ENCODE measurements at regions not wholly inside any gene's neighbourhood (a gene's known extent, or its start where the extent isn't known, plus 50 kb on each side); places are given as distances from the start of the nearest gene placed in this dataset.

DNA sequence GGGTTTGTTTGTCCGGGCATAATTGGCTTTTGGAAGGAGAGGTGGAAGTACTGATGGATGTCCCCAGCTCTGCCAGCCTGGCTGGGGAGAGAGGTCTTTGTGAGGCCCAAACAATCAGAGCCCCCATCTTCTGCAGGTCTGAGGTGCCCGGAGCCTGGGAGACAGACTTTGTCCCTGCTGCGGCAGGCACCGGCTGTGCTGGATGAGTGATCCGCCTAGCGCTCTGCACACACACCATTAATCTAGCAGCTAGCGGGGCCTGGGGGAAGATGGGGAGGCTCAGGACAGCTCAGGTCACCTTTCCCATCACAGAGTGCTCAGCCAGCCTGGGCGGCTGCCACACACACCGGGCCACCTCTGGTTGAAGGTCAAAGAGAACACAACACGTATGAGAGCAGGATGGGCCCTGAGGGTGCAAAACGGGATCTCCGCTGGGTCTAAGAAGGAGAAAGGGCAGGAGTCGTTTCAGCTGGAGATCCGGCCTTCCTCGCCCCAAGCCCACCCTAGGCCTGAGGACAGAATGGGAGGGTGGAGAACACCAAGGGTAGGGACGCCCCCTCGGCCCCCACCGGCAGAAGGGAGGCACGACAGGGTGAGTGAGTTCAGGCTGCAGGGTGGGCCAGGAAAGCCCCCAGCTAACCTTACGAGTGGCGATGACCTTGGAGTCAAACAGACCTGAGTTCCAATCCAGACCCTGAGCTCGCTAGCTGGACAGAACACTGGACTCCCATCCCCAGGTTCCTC, 341.8 kb downstream of the NPHP4 start:
- Mint-ChIP-seq H3K36me3 (ENCODE audit: low read depth) (no peaks in the 10 kb centered on the region), H3K27ac (no peak overlapping the region), H3K9me3 (no peaks in the 10 kb centered on the region), H3K4me3 (no peak overlapping the region), H3K27me3 (peaks cover 39% of the 10 kb centered on the region), H3K4me1 (ENCODE audit: low read depth) (peaks cover 2% of the 10 kb centered on the region)
- no peak for DNase-seq

DNA sequence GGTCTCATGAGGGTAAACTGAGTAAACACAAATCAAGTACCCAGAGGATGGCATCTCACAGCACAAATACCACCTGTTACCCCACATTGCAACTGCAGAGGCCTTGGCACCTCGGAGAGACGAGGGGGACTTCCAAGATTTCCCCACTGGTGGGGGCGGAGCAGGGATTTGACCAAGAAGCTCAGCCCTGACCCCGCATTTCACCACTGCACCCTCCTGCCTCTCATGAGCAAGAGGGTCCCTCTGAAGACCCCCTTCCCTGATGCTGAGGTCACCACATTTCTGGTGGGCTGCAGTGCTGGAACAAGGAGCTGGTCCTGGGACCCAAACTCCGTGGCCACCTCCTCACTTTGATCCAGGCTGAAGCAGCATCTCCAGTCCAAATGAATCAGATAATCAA, 342.4 kb downstream of the NPHP4 start:
- no peak for DNase-seq
- Mint-ChIP-seq H3K27ac (no peak overlapping the region), H3K4me3 (no peak overlapping the region), H3K9me3 (no peaks in the 10 kb centered on the region), H3K4me1 (ENCODE audit: low read depth) (peaks cover 2% of the 10 kb centered on the region), H3K27me3 (peaks cover 39% of the 10 kb centered on the region), H3K36me3 (ENCODE audit: low read depth) (no peaks in the 10 kb centered on the region)

DNA sequence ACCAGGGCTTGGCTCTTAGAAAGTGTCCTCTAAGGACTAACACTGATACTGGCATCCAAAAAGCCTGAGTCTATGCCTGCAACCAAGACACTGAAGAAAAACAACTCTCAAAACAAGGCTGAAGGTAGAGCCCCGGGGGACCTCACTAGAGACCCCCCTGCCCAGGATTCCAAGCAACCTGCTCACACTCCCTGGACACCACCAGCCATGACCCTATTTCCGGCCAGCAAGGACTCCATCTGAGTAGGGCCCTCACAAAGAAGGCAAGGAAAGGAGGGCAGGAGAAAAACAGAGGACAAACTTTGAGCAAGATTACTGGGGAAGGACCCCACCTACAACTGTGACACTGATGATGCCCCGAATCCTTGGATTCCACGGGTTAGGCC, 343.1 kb downstream of the NPHP4 start:
- no peaks in the 10 kb centered on the region for H3K36me3 Mint-ChIP-seq (ENCODE audit: low read depth)
- no peak for DNase-seq
- no peaks in the 10 kb centered on the region for H3K9me3 Mint-ChIP-seq
- H3K27me3 Mint-ChIP-seq: peaks cover 39% of the 10 kb centered on the region
- H3K27ac Mint-ChIP-seq: no peak overlapping the region
- H3K4me1 Mint-ChIP-seq (ENCODE audit: low read depth): peaks cover 2% of the 10 kb centered on the region
- H3K4me3 Mint-ChIP-seq: no peak overlapping the region

DNA sequence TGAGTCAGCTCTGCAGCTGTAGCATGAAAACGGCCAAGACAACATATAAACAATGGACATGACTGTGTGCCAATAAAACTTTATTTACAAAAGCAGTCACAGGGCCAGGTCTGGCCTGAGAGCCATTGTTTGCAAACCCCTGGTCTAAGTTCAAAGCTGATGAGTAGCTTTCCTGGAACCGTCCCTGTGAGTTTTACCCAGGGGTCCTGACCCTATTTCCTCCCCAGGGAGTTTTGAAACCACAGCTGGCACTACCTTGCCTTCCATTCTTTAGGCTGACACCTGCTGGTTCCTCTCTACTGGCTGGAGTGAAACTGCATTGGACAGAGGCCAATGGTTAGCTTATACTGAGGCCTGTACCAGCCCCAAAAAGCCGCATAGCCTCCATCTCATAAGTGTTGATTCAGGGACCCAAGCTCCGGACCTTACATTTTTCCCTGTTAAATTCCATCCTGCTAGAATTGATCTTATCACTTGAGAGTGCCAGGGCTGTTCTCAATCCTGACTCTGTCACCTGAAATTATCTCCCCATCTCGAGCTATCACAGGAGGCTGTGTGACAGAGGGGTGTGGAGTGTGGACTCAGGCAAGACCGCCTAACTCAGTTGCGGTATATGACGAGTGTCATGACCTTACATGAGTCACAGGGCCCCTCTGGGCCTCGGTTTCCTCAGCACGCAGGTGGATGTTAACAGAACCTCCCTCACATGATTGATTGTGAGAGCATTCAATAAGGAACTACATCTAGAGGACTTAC, 343.6 kb downstream of the NPHP4 start:
- Mint-ChIP-seq H3K36me3 (ENCODE audit: low read depth) (no peaks in the 10 kb centered on the region), H3K4me1 (ENCODE audit: low read depth) (peaks cover 2% of the 10 kb centered on the region), H3K27me3 (peaks cover 39% of the 10 kb centered on the region), H3K27ac (no peak overlapping the region), H3K4me3 (no peak overlapping the region), H3K9me3 (no peaks in the 10 kb centered on the region)
- DNase-seq: no peak

DNA sequence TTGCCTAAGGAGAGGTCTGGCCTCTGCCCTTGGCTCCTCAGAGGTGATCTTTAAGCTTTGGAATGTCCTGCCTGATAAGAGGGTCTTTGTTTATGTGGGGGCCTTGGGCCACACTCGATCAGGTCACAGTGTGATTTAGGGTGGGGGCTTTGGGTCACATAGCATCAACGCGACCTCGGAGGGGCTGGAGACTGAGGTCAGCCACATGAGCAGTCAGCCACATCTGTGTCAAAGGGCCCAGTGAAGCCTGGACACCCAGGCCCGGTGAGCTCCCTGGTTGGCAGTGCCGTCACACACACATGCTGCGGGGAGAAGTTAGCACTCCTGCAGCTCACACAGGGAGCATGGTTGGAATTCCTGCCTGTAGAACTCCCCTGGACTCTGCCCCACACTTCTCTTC, 345.0 kb downstream of the NPHP4 start:
- Mint-ChIP-seq H3K27ac (no peak overlapping the region), H3K4me3 (no peak overlapping the region), H3K9me3 (no peaks in the 10 kb centered on the region), H3K4me1 (ENCODE audit: low read depth) (no peaks in the 10 kb centered on the region), H3K36me3 (ENCODE audit: low read depth) (no peaks in the 10 kb centered on the region), H3K27me3 (peaks cover 34% of the 10 kb centered on the region)
- DNase-seq: no peak

DNA sequence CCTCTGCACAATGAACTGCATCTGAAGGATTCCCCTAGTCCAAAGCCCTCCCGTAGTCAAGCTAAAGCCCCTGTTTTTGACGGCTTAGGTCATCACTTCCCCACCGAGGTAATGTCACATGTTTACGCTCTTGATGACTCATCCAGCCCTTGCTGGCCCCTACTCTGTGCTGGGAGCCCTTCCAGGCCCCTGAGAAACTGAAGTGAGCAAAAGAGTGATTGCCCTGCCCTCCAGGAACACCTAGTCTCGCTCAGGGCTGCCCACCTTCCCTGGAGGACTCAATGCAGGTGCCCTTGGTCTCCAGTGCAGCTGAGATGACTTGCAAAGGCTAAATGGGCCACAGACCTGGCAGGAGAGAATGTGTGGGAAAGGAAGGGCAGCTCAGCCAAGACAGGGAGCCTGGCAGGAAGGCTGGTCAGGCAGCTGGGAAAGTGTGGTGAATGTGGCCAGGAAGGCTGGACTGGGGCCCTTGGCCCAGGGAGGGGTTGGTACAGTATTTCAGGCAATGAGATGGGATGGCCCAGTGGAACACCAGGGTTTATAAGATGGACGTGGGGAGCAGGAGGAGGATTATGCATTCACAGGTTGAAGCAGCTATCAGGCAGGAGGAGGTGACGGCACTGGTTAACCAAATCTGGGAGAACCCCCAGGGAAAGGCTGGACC, 345.6 kb downstream of the NPHP4 start:
- DNase-seq: no peak
- no peaks in the 10 kb centered on the region for H3K4me1 Mint-ChIP-seq (ENCODE audit: low read depth)
- H3K9me3 Mint-ChIP-seq: no peaks in the 10 kb centered on the region
- H3K4me3 Mint-ChIP-seq: no peak overlapping the region
- no peak overlapping the region for H3K27ac Mint-ChIP-seq
- no peaks in the 10 kb centered on the region for H3K36me3 Mint-ChIP-seq (ENCODE audit: low read depth)
- H3K27me3 Mint-ChIP-seq: peaks cover 32% of the 10 kb centered on the region

DNA sequence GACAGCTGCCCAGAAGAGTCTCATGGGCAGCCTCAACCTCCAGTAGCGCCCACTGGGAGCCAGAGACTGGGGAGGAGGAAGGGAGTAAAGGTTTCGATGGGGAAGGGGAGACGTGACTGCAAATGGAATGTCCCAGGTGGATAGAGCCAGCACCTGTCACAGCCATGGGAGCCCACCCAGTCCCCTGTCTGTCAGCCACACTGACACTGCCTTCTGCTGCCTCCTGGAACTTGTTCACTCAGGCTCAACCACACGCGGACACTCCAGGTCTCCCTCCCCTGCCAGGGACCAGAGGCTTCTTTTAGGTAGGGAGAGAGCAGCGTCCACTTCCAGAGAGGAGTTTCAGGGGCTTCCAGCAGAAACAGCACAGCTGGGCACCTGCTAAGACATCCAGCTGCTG, 346.3 kb downstream of the NPHP4 start:
- Mint-ChIP-seq H3K27ac (no peak overlapping the region), H3K9me3 (no peaks in the 10 kb centered on the region), H3K36me3 (ENCODE audit: low read depth) (no peaks in the 10 kb centered on the region), H3K27me3 (peaks cover 34% of the 10 kb centered on the region), H3K4me3 (no peak overlapping the region), H3K4me1 (ENCODE audit: low read depth) (no peaks in the 10 kb centered on the region)
- no peak for DNase-seq

DNA sequence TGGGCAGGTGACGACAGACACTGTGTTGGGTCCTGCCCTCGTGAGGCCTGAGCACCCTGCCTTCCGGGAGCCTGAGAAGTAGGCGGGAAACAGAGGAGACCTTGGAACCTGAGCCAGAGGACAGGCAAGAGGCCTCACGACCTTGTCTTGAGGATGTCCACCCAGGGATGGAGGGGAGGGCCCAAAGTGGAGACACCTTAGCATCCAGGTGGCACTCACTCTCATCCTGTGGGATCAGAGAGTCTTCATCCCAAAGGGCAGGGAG, 347.2 kb downstream of the NPHP4 start:
- Mint-ChIP-seq H3K27me3 (peaks cover 32% of the 10 kb centered on the region), H3K27ac (no peak overlapping the region)

DNA sequence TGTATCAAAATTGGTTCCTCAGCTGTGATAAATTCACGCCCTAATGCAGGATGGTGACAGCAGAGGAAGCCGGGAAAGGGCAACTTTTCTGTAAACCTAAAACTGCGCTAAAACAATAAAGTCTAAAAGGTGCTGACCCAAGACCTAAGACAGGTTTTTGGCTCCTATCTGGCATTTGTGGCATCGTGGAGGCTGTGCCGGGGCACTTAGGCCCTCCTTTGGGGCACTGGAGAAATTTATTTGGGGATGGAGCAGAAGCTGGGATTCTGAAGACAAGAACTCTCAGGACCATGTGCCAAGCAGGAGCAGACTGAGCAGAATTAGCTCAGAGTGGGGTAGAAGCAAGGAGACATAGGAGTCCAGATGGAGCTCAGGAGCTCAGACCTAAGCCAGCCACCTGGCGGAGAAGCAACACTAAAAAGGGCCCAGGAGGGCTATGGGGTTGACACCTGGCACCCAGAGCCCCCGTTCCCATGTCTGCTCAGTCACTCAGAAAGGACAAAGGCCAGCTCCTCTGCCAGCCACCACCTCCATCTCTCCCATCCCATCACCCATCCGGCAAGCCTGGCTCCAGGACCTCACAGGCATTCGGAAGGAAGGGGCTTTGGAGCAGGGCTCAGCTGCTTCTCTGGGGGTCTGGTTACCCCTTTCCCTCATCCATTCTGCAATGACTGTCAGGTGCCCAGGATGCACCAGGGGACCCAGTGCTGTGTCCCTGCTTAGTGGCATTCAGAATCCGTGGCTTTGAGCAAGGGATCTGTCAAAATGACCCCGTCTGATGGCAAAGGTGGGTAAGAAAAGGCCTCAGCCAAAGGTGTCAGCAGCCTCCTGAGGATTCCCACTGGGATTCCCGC, 347.7 kb downstream of the NPHP4 start:
- Mint-ChIP-seq H3K9me3 (no peaks in the 10 kb centered on the region), H3K27ac (no peak overlapping the region), H3K36me3 (ENCODE audit: low read depth) (no peaks in the 10 kb centered on the region), H3K4me1 (ENCODE audit: low read depth) (no peaks in the 10 kb centered on the region), H3K27me3 (peaks cover 34% of the 10 kb centered on the region), H3K4me3 (no peak overlapping the region)
- DNase-seq: no peak

More for the DNA sequence above, 347.2 kb downstream of the NPHP4 start:
- Mint-ChIP-seq H3K9me3 (no peaks in the 10 kb centered on the region), H3K4me1 (ENCODE audit: low read depth) (no peaks in the 10 kb centered on the region), H3K4me3 (no peak overlapping the region), H3K36me3 (ENCODE audit: low read depth) (no peaks in the 10 kb centered on the region)
- DNase-seq: no peak

DNA sequence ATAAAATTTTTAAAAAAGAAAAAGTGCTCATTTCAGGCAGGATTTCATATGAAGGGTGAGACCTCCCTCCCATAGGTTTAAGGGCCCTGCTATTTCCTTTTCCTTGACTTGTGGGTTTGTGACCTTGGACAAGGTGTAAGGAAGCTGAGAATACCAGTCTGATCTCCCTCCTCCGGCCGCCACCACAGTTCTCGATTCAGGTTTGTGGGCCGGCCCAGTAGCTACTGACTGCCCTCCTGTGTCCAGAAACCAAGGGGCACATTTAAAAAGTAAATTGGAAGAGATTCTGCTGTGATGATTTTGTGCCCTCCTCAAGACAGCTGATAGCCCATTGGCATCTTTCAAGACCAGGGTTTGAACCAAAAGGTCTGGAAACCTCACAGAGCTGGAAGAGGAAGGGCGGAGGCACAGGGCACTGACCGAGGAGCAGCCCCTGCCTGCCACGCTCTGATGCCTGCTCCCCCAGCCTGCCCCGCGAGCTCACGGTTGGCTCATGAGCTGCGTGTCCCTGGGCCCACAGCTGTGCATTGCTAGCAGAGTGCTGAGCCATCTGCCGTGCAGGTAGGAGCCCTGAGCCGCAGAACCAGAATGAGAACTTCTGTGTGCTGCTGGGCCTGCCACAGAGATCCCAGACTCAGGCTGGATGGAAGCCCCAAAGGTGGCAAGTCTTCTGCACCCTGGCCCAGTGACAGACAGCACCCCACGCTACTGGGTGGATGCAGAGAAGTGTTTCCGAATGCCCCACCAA, 348.7 kb downstream of the NPHP4 start:
- H3K36me3 Mint-ChIP-seq (ENCODE audit: low read depth): no peaks in the 10 kb centered on the region
- H3K4me1 Mint-ChIP-seq (ENCODE audit: low read depth): no peaks in the 10 kb centered on the region
- H3K9me3 Mint-ChIP-seq: no peaks in the 10 kb centered on the region
- peaks cover 36% of the 10 kb centered on the region for H3K27me3 Mint-ChIP-seq
- H3K4me3 Mint-ChIP-seq: no peak overlapping the region
- no peak overlapping the region for H3K27ac Mint-ChIP-seq
- no peak for DNase-seq

DNA sequence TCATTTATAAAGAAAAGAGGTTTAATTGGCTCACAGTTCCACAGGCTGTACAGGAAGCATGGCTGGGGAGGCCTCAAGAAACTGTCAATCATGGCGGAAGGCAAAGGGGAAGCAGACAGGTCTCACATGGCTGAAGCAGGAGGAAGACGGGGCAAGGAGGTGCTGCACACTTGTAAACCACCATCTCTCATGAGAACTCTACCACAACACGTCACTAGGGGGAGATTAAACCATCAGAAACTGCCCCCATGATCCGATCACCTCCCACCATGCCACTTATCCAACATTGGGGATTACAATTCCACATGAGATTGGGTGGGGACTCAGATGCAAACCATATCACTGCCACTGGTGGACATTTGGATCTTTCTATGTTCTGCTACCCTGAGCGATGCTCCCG, 351.4 kb downstream of the NPHP4 start:
- Mint-ChIP-seq H3K4me3 (no peak overlapping the region), H3K4me1 (ENCODE audit: low read depth) (no peaks in the 10 kb centered on the region), H3K27ac (no peak overlapping the region), H3K36me3 (ENCODE audit: low read depth) (no peaks in the 10 kb centered on the region), H3K27me3 (peaks cover 39% of the 10 kb centered on the region), H3K9me3 (no peaks in the 10 kb centered on the region)
- DNase-seq: no peak

DNA sequence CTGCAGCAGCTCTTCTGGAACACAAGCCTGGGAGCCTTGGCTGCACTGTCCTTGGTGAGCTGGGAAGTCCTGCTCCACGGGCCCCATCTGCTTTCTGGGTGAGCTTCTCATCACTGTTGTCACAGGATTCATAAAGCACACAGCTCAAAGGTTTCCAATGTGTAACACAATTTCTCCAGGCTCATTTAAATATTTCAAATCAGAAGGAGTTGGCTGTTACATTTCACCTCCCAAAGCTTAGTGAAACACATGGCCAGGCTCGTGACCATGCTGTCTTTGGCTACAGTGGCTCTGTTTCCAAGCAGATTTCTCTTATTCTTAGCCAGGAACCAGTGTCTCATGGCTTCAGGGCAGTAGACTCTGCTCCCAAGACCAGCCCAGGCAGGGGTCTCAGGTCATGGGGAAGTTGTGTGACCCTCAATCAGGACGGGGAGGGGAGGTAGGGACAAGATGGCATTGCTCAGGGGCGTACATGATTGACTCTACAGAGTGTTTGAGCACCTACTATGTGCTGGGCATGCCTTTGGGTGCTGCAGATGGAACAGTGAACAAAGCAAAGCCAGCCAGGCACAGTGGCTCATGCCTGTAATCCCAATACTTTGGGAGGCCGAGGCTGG, 353.0 kb downstream of the NPHP4 start:
- Mint-ChIP-seq H3K4me1 (ENCODE audit: low read depth) (no peaks in the 10 kb centered on the region), H3K36me3 (ENCODE audit: low read depth) (no peaks in the 10 kb centered on the region), H3K4me3 (no peak overlapping the region), H3K9me3 (no peaks in the 10 kb centered on the region), H3K27ac (no peak overlapping the region), H3K27me3 (peaks cover 39% of the 10 kb centered on the region)
- DNase-seq: no peak

DNA sequence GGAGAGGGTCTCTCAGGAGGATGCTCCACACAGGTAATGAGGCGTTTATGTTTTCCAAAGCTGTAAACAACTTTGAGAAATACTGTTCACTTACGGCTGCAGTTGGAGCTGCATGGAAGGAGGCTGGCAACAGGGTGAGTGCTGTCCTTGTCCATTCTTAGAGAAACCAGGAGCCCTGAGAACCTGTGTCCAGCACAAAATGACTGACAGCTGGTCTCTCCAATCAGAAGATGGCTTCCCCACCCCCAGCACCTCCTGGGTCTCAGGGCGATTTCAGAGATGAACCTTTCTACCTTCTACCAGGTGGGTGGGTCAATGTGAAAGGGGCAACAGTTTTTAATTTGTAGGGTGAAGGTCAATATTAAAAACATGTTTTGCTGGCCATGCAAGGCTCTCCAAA, 353.6 kb downstream of the NPHP4 start:
- H3K9me3 Mint-ChIP-seq: no peaks in the 10 kb centered on the region
- H3K4me1 Mint-ChIP-seq (ENCODE audit: low read depth): no peaks in the 10 kb centered on the region
- H3K27ac Mint-ChIP-seq: no peak overlapping the region
- no peak overlapping the region for H3K4me3 Mint-ChIP-seq
- DNase-seq: no peak
- no peaks in the 10 kb centered on the region for H3K36me3 Mint-ChIP-seq (ENCODE audit: low read depth)
- peaks cover 39% of the 10 kb centered on the region for H3K27me3 Mint-ChIP-seq

DNA sequence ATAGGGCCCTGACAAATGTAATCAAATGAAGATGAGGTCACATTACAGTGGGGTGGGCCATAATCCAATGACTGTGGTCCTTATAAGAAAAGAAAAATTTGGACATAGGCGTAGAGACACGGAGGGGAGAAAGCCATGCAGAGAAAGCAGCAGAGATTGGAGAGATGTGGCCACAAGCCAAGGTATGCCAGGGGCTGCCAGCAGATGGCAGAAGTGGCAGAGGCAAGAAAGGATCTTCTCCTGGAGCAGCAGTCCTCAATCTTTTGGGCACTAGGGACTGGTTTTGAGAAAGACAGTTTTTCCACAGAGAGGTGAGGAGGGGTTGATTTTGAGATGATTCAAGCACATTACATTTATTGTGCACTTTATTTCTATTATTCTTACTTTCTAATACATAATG, 355.1 kb downstream of the NPHP4 start:
- Mint-ChIP-seq H3K4me1 (ENCODE audit: low read depth) (peaks cover 1% of the 10 kb centered on the region), H3K4me3 (no peak overlapping the region), H3K9me3 (no peaks in the 10 kb centered on the region), H3K36me3 (ENCODE audit: low read depth) (no peaks in the 10 kb centered on the region), H3K27ac (no peak overlapping the region), H3K27me3 (peaks cover 36% of the 10 kb centered on the region)
- DNase-seq: no peak

Data from activated T-cell treated with anti-CD3 and anti-CD28 coated beads, Interleukin-2, amount 50 U/mL, for 24 hours (primary cell).